Fibroblast of lung (primary cell): ENCODE measurements at regions not wholly inside any gene's neighbourhood (a gene's known extent, or its start where the extent isn't known, plus 50 kb on each side); places are given as distances from the start of the nearest gene placed in this dataset.

Source experiments
- DNase-seq, 2 donors: peaks; one replicate each; pipeline versions ENCODE4 v3.0.0 to v3.0.0-alpha.2; 2010; ENCODE audit warnings: low read depth in 2 of 2
- H2AFZ ChIP-seq: 2 replicates; pipeline ENCODE4 v1.5.1; 2012; ENCODE audit warnings: low read length, control low read depth, inconsistent platforms
- H3K27ac ChIP-seq: 2 replicates; pipeline ENCODE4 v1.5.1; 2011; ENCODE audit warnings: low read length, control low read depth; ENCODE audit not compliant: insufficient read depth
- H3K27me3 ChIP-seq: 2 replicates; pipeline ENCODE4 v1.5.1; 2011; ENCODE audit warnings: mild to moderate bottlenecking, low read length; ENCODE audit not compliant: control insufficient read depth, insufficient read depth
- H3K36me3 ChIP-seq: 2 replicates; pipeline ENCODE4 v1.5.1; 2011; ENCODE audit warnings: low read length; ENCODE audit not compliant: control insufficient read depth, insufficient read depth
- H3K4me1 ChIP-seq: 2 replicates; pipeline ENCODE4 v1.5.1; 2011; ENCODE audit warnings: low read length; ENCODE audit not compliant: control insufficient read depth, insufficient read depth; ENCODE audit errors: extremely low read depth
- H3K4me2 ChIP-seq: 2 replicates; pipeline ENCODE4 v1.5.1; 2011; ENCODE audit warnings: low read length, control low read depth; ENCODE audit not compliant: insufficient read depth; ENCODE audit errors: extremely low read depth
- H3K4me3 ChIP-seq, 4 experiments: fragments of 200-600 bp in 1 of 4; sonication (generic) in 1 of 4; replicated peaks in 1 of 4; 2 replicates each; pipeline ENCODE4 v1.5.1; 2011 to 2016; ENCODE audit warnings: low read length in 4 of 4, low read depth in 3 of 4, mild to moderate bottlenecking in 3 of 4, control low read depth in 2 of 4, inconsistent platforms in 1 of 4, mixed read lengths in 1 of 4; ENCODE audit not compliant: insufficient read depth in 1 of 4; ENCODE audit errors: control extremely low read depth in 1 of 4
- H3K79me2 ChIP-seq: 2 replicates; pipeline ENCODE4 v1.5.1; 2012; ENCODE audit warnings: mild to moderate bottlenecking, low read length, inconsistent platforms; ENCODE audit not compliant: control insufficient read depth, insufficient read depth
- H3K9ac ChIP-seq: 2 replicates; pipeline ENCODE4 v1.5.1; 2011; ENCODE audit warnings: mild to moderate bottlenecking, low read length, control low read depth; ENCODE audit not compliant: insufficient read depth
- H3K9me3 ChIP-seq: 2 replicates; pipeline ENCODE4 v1.5.1; 2012; ENCODE audit warnings: low read depth, low read length; ENCODE audit not compliant: control insufficient read depth, insufficient read depth
- H4K20me1 ChIP-seq: 2 replicates; pipeline ENCODE4 v1.5.1; 2011; ENCODE audit warnings: low read length; ENCODE audit not compliant: control insufficient read depth, insufficient read depth; ENCODE audit errors: extremely low read depth
- CTCF ChIP-seq, 2 donors: IDR thresholded peaks in 1 of 2; conservative IDR thresholded peaks in 1 of 2; 1 replicate in 1 of 2; 2 replicates in 1 of 2; pipeline ENCODE4 v1.5.1; 2011 to 2012; ENCODE audit warnings: low read length in 2 of 2, control low read depth in 1 of 2, inconsistent platforms in 1 of 2, low read depth in 1 of 2, mild to moderate bottlenecking in 1 of 2
- EZH2 ChIP-seq: IDR thresholded peaks from 2 replicates; pipeline ENCODE4 v1.5.1; 2012; ENCODE audit warnings: low read length, control low read depth, mild to moderate bottlenecking; ENCODE audit errors: missing control alignments

GRCh38 chr4:108532187-108532586, 88.2 kb upstream of the RPL34 start:
- Histone ChIP-seq H3K27me3 (no peaks in the 10 kb centered on the region), H4K20me1 (no peaks in the 10 kb centered on the region), H3K36me3 (no peaks in the 10 kb centered on the region), H3K9me3 (no peaks in the 10 kb centered on the region), H3K4me1 (no peaks in the 10 kb centered on the region), H3K27ac (no peak overlapping the region), H3K79me2 (no peaks in the 10 kb centered on the region), H3K9ac (no peak overlapping the region), H3K4me2 (no peak overlapping the region), H2AFZ (no peak overlapping the region), H3K4me3 (no peak overlapping the region)
- TF ChIP-seq EZH2 (no peak), CTCF (conservative IDR thresholded peaks at IDR 0.05 in 1 of 2, IDR thresholded peaks at IDR 0.05 in 1 of 2; ENCODE audit: low read depth in 1 of 2, low read length in 2 of 2) (no peak)
- no peak for DNase-seq

GRCh38 chr4:108531461-108531860, 88.9 kb upstream of the RPL34 start:
- no peak for TF ChIP-seq CTCF (conservative IDR thresholded peaks at IDR 0.05 in 1 of 2, IDR thresholded peaks at IDR 0.05 in 1 of 2; ENCODE audit: low read depth in 1 of 2, low read length in 2 of 2)
- TF ChIP-seq EZH2, result no peak
- H3K36me3 ChIP-seq, result no peaks in the 10 kb centered on the region
- no peaks in the 10 kb centered on the region for H3K9me3 ChIP-seq
- H3K27me3 ChIP-seq, result no peaks in the 10 kb centered on the region
- no peaks in the 10 kb centered on the region for H3K4me1 ChIP-seq
- DNase-seq, result no peak
- H3K9ac ChIP-seq, result no peak overlapping the region
- H3K4me2 ChIP-seq, result no peak overlapping the region
- no peaks in the 10 kb centered on the region for H3K79me2 ChIP-seq
- no peak overlapping the region for H2AFZ ChIP-seq
- H4K20me1 ChIP-seq, result no peaks in the 10 kb centered on the region
- no peak overlapping the region for H3K27ac ChIP-seq
- H3K4me3 ChIP-seq, result no peak overlapping the region

- DNase-seq, result no peak
- Histone ChIP-seq H4K20me1 (no peaks in the 10 kb centered on the region), H3K4me2 (no peak overlapping the region), H3K27me3 (no peaks in the 10 kb centered on the region), H3K79me2 (no peaks in the 10 kb centered on the region), H2AFZ (no peak overlapping the region), H3K4me3 (no peak overlapping the region), H3K4me1 (no peaks in the 10 kb centered on the region), H3K27ac (no peak overlapping the region), H3K9ac (no peak overlapping the region), H3K36me3 (no peaks in the 10 kb centered on the region), H3K9me3 (no peaks in the 10 kb centered on the region)
- no peak for TF ChIP-seq EZH2
- no peak for TF ChIP-seq CTCF (conservative IDR thresholded peaks at IDR 0.05 in 1 of 2, IDR thresholded peaks at IDR 0.05 in 1 of 2; ENCODE audit: low read depth in 1 of 2, low read length in 2 of 2)
These were observed 90.1 kb upstream of the RPL34 start for GRCh38 chr4:108529984-108530905.
